ENCODE measurements at regions not wholly inside any gene's neighbourhood (a gene's known extent, or its start where the extent isn't known, plus 50 kb on each side); places are given as distances from the start of the nearest gene placed in this dataset.
"Not testable (repeated sequence)": the region's sequence is repeated elsewhere in the genome, so short reads cannot be mapped to it uniquely, and the experiment has no call there.

DNA sequence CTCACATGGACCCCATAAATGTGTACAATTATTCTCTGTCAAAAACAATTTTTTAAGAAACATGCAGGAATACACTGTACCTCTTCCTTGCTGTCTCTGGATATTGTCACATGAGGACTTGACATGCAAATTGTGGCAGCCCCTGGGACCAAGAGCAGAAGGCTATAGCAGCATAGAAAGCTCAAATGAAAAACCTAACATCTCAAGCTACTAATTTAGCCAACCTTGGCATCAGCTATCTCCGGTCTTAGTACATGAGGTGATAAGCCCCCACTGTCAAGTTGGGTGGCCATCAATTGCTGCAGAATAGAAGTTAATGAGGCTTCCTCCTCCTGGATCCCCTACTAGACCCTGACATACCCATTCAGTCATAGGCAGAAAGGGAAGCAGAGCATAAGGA, 101.0 kb upstream of the CLEC6A start:
- H3K27ac ChIP-seq; H3K9me3 ChIP-seq; H3K27me3 ChIP-seq (replicated peaks; ENCODE audit: insufficient read depth); H3K4me1 ChIP-seq (replicated peaks); intact Hi-C loops (cut with DNase I); H3K36me3 ChIP-seq; DNase-seq (ENCODE audit: low spot score); H3K4me3 ChIP-seq: not testable (repeated sequence)
- 91% methylated on average over 1 of the region's 1 CpG for WGBS

DNA sequence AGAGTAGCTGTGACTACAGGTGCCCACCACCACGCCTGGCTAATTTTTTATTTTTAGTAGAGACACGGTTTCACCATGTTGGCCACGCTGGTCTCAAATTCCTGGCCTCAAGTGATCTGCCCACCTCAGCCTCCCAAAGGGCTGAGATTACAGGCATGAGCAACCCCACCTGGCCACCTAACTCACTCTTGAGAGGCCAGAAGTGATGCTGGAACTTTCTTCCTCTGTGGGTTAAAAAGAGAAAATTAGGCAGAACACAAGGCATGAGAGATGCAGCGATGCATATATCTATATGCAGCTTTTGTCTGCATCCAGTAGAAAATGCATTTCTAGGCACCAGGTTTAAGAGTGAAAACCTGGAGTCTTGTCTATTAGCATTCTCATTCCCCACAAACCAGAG, 100.2 kb upstream of the CLEC6A start:
- DNase-seq (ENCODE audit: low spot score); intact Hi-C loops (cut with DNase I); H3K9me3 ChIP-seq; H3K27me3 ChIP-seq (replicated peaks; ENCODE audit: insufficient read depth); H3K36me3 ChIP-seq; H3K27ac ChIP-seq; H3K4me3 ChIP-seq; H3K4me1 ChIP-seq (replicated peaks): not testable (repeated sequence)
- WGBS = 94% methylated on average over 4 of the region's 4 CpGs

DNA sequence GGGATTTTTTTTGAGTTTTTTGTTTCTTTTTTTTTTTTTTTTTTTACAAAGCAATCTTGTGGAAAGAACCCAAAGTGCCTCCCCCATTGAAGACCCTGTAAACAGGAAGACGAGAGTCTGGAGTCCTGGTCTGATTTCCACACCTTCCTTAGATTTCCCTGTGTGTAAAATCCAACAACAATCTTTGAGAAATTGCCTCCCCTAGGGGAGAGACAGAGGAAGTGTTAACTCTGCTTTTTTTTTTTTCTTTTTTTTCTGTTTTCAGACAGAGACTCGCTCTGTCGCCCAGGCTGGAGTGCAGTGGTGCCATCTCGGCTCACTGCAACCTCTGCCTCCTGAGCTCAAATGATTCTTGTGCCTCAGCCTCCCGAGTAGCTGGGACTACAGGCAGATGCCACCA, 82.0 kb upstream of the CLEC6A start:
- DNase-seq (ENCODE audit: low spot score); intact Hi-C loops (cut with DNase I); H3K4me1 ChIP-seq (replicated peaks); H3K36me3 ChIP-seq; H3K27me3 ChIP-seq (replicated peaks; ENCODE audit: insufficient read depth); H3K9me3 ChIP-seq; H3K27ac ChIP-seq; H3K4me3 ChIP-seq: not testable (repeated sequence)
- WGBS = 30% methylated on average over 5 of the region's 5 CpGs

DNA sequence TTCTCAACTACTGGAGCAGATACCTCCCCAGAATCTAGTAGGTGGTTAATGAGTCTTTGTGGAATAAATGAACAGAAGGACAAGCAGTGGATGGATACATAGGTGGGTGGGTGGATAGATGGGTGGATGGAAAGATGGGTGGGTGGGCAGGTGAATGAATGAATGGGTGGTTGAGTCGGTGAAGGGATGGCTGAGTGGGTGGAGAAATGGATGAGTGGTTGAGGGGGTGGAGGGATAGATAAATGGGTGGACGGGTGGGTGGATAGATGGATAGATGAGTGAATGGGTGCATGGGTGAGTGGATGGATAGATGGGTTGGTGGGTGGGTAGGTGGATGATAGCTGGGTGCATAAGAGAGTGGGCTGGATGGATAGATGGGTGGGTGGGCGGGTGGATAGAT, 80.6 kb upstream of the CLEC6A start:
- H3K9me3 ChIP-seq; H3K27me3 ChIP-seq (replicated peaks; ENCODE audit: insufficient read depth); DNase-seq (ENCODE audit: low spot score); H3K36me3 ChIP-seq; H3K4me3 ChIP-seq; H3K4me1 ChIP-seq (replicated peaks); intact Hi-C loops (cut with DNase I); H3K27ac ChIP-seq: not testable (repeated sequence)
- WGBS = 88% methylated on average over 2 of the region's 3 CpGs

DNA sequence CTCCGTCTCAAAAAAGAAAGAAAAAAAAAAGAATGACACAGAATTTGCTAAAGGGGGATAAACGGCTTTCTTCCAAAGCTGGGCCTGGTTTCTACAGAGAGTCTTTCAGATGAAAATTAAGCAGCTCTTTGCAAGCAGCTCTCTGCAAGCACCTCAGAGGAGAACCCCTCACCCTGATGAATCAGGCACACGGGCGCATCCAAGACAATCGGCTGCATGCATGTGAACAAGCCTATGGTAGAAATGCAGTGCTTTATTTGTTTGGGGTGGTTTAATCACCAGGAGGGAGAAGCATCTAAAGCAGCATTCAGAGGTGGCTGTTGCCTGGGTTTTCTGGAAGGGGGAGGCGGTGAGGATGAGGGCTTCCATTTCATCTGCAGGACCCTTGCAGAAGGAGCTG, 78.0 kb upstream of the CLEC6A start:
- H3K27ac ChIP-seq; intact Hi-C loops (cut with DNase I); H3K36me3 ChIP-seq; H3K4me3 ChIP-seq; H3K9me3 ChIP-seq; DNase-seq (ENCODE audit: low spot score); H3K4me1 ChIP-seq (replicated peaks); H3K27me3 ChIP-seq (replicated peaks; ENCODE audit: insufficient read depth): not testable (repeated sequence)
- WGBS = 80% methylated on average over 6 of the region's 6 CpGs

DNA sequence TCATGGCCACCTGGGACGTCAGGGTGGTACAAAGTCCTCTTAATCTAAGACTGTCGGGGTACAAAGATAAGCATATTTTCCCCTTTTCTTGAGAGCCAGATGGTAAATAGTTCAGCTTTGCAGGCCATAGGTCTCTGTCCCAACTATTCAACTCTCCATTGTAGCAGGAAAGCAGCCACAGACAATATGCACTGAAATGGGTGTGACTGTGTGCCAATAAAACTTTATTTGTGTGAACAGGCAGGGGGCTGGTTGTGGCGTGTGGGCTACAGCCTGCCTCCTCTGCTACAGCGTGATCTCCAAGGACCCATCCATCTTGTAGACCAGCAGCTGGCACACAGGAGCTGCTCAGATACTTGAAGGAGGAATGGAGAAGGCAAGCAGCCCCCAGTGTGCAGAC, 73.2 kb upstream of the CLEC6A start:
- H3K27me3 ChIP-seq (replicated peaks; ENCODE audit: insufficient read depth); H3K27ac ChIP-seq; H3K9me3 ChIP-seq; DNase-seq (ENCODE audit: low spot score); H3K4me1 ChIP-seq (replicated peaks); H3K36me3 ChIP-seq; intact Hi-C loops (cut with DNase I); H3K4me3 ChIP-seq: not testable (repeated sequence)
- 94% methylated on average over 4 of the region's 4 CpGs for WGBS

DNA sequence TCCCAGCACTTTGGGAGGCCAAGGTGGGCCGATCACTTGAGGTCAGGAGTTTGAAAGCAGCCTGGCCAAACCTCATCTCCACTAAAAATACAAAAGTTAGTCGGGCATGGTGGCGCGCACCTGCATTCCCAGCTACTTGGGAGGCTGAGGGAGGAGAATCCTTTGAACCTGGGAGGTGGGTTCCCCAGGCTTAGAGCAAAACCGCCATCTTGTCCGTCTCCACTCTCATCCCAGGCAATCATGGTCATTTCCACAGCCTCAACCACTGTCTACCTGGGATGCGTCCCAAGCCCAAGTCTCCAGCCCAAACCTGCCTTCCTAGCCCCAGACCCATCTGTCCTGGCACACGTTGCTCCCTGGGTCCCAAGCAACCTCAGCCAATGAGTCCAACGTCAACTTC, 71.1 kb upstream of the CLEC6A start:
- intact Hi-C loops (cut with DNase I) = not testable (repeated sequence)
- 94% methylated on average over 9 of the region's 9 CpGs for WGBS

DNA sequence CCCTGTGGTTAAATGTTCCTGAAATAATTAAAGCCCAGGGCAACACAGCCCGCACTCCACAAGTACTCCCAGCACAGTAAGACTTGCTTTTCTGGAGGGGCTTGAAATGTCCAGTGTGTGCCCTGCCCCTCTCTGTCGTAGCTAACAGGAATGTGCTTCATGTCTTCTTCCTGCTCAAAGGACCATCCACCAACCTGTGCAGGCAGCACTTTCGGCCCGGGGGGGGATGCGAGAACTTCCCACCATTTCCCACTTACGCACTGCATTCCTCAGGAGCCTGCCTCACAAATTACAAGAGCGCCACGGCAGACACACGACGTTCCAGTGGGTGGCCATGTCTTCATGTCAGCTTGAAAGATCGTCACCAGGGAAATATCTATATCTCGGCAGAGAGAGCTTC, 70.3 kb upstream of the CLEC6A start:
- H3K4me3 ChIP-seq; H3K9me3 ChIP-seq; DNase-seq (ENCODE audit: low spot score); H3K27ac ChIP-seq; intact Hi-C loops (cut with DNase I); H3K4me1 ChIP-seq (replicated peaks); H3K27me3 ChIP-seq (replicated peaks; ENCODE audit: insufficient read depth); H3K36me3 ChIP-seq: not testable (repeated sequence)
- WGBS = 78% methylated on average over 12 of the region's 12 CpGs

More for the DNA sequence above, 71.1 kb upstream of the CLEC6A start:
- not testable (repeated sequence) for H3K27ac ChIP-seq; H3K27me3 ChIP-seq (replicated peaks; ENCODE audit: insufficient read depth); H3K4me3 ChIP-seq; DNase-seq (ENCODE audit: low spot score); H3K4me1 ChIP-seq (replicated peaks); H3K9me3 ChIP-seq; H3K36me3 ChIP-seq

DNA sequence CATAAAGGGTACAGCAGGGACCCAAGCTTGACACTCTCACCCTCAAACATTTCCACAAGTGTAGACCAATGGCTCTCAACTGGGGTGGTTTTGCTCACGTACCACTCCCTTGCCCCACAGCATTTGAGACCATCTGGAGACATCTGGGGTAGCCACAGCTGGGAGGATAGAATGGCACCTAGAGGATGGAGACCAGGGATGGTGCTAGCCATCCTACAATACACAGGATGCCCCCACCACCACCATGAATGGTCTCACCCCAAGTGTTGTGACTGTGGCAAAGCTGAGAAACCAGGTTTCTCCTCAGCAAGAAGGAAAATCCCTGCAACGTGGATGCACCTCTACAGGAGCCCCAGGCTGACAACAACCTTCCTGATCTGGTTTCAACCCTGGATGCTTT, 69.1 kb upstream of the CLEC6A start:
- H3K27me3 ChIP-seq (replicated peaks; ENCODE audit: insufficient read depth); DNase-seq (ENCODE audit: low spot score); H3K4me1 ChIP-seq (replicated peaks); H3K27ac ChIP-seq; intact Hi-C loops (cut with DNase I); H3K36me3 ChIP-seq; H3K9me3 ChIP-seq; H3K4me3 ChIP-seq: not testable (repeated sequence)
- 85% methylated on average over 2 of the region's 2 CpGs for WGBS

DNA sequence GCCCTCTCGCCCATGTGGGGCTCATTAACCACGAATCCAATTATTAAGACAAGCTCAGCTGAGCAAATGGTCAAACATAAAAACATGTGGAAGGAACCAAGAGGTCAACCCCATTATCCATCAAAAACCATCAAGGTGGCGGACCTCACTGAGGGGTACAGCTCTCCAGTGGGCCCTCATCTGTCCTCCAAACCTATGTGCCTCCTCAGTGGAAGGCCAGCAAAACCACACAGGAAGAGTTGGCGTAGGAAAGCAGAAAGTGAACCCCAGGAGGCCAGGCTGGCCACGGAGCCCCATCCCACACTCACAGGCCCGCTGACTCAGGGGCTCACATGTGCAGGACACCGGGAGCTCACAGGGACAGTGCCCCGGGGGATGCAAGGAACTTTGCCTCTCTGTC, 66.5 kb upstream of the CLEC6A start:
- H3K4me1 ChIP-seq (replicated peaks); H3K4me3 ChIP-seq; H3K36me3 ChIP-seq; intact Hi-C loops (cut with DNase I); H3K9me3 ChIP-seq; DNase-seq (ENCODE audit: low spot score); H3K27me3 ChIP-seq (replicated peaks; ENCODE audit: insufficient read depth); H3K27ac ChIP-seq: not testable (repeated sequence)
- WGBS = 78% methylated on average over 8 of the region's 8 CpGs

All from prostate gland (tissue), 2 donors.